GM12878 (cell line): ENCODE measurements at regions not wholly inside any gene's neighbourhood (a gene's known extent, or its start where the extent isn't known, plus 50 kb on each side); places are given as distances from the start of the nearest gene placed in this dataset.

Experiments
- CHD2 ChIP-seq: IDR thresholded peaks from 2 replicates; pipeline ENCODE4 v1.6.1; 2011; ENCODE audit warnings: low read depth, low read length, improper control_type of control experiment, borderline replicate concordance
- EP300 ChIP-seq, 2 experiments: fragments of 150-350 bp in 1 of 2; IDR thresholded peaks; 2 replicates each; pipeline ENCODE4 v1.6.1; 2011 to 2012; ENCODE audit warnings: low read depth in 2 of 2, low read length in 2 of 2, borderline replicate concordance in 1 of 2, improper control_type of control experiment in 1 of 2, inconsistent platforms in 1 of 2; ENCODE audit not compliant: control insufficient read depth in 1 of 2
- HDAC6 ChIP-seq: fragments of 200-600 bp; sonication (generic); IDR thresholded peaks from one replicate; pipeline ENCODE4 v1.8.0; 2017; ENCODE audit warnings: antibody characterized with exemption; ENCODE audit not compliant: unreplicated experiment
- NR2C2 ChIP-seq: IDR thresholded peaks from 2 replicates; pipeline ENCODE4 v1.6.1; 2011; ENCODE audit warnings: borderline replicate concordance, low read depth; ENCODE audit not compliant: control insufficient read depth, insufficient read length
- POLR2A ChIP-seq: IDR thresholded peaks from 2 replicates; pipeline ENCODE4 v1.6.1; 2011; ENCODE audit warnings: low read depth, mild to moderate bottlenecking, low read length
- TCF3 ChIP-seq: IDR thresholded peaks from 2 replicates; pipeline ENCODE4 v1.6.1; 2012; ENCODE audit warnings: low read depth, mild to moderate bottlenecking, low read length, borderline replicate concordance; ENCODE audit not compliant: insufficient read depth
- ZZZ3 ChIP-seq: IDR thresholded peaks from 2 replicates; pipeline ENCODE4 v1.6.1; 2011; ENCODE audit warnings: low read depth; ENCODE audit not compliant: control insufficient read depth, insufficient read length
- TF ChIP-seq, protein P1 (sequence below), 3 experiments: IDR thresholded peaks in 2 of 3; conservative IDR thresholded peaks in 1 of 3; 2 replicates each; pipeline ENCODE4 v1.5.1; 2011; ENCODE audit warnings: low read depth in 3 of 3, low read length in 3 of 3, mild to moderate bottlenecking in 3 of 3, control low read depth in 2 of 3, moderate library complexity in 2 of 3, inconsistent platforms in 1 of 3, mixed read lengths in 1 of 3; ENCODE audit not compliant: control insufficient read depth in 2 of 3, insufficient read depth in 1 of 3; ENCODE audit errors: extremely low read depth in 1 of 3
- TF ChIP-seq, protein P2 (sequence below): IDR thresholded peaks from 2 replicates; pipeline ENCODE4 v1.6.1; 2011; ENCODE audit warnings: borderline replicate concordance, low read depth, mild to moderate bottlenecking, moderate library complexity, low read length; ENCODE audit not compliant: insufficient read depth, poor library complexity, severe bottlenecking
- TF ChIP-seq, protein P3 (sequence below): fragments of 450-650 bp; formaldehyde crosslinking; IDR thresholded peaks from 2 replicates; pipeline ENCODE4 v1.4.0; 2020; ENCODE audit warnings: mild to moderate bottlenecking, moderate library complexity

DNA sequence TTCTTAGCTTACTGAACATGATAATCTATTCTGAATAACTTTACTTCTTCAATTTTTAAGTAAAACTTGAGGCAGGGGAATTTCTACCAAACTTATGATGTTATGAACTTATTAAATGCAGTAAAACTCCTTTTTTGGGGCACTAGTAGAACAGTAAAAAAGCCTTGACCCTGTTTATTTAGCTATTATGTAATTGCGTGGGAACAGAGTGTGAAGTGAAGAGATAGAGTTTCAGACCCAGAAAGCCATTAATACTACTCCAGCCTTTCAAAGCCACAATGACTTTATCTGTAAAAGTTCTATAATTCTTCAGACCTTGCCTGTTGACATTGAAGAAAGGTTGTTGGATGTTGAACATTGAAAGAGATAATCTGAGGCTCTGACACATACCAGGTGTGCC is 638.8 kb upstream of the GRM7 start:
- TF ChIP-seq, protein P1, sequence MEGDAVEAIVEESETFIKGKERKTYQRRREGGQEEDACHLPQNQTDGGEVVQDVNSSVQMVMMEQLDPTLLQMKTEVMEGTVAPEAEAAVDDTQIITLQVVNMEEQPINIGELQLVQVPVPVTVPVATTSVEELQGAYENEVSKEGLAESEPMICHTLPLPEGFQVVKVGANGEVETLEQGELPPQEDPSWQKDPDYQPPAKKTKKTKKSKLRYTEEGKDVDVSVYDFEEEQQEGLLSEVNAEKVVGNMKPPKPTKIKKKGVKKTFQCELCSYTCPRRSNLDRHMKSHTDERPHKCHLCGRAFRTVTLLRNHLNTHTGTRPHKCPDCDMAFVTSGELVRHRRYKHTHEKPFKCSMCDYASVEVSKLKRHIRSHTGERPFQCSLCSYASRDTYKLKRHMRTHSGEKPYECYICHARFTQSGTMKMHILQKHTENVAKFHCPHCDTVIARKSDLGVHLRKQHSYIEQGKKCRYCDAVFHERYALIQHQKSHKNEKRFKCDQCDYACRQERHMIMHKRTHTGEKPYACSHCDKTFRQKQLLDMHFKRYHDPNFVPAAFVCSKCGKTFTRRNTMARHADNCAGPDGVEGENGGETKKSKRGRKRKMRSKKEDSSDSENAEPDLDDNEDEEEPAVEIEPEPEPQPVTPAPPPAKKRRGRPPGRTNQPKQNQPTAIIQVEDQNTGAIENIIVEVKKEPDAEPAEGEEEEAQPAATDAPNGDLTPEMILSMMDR (IDR thresholded peaks at IDR 0.05 in 2 of 3, conservative IDR thresholded peaks at IDR 0.05 in 1 of 3; ENCODE audit: control insufficient read depth in 2 of 3, extremely low read depth in 1 of 3, insufficient read depth in 1 of 3, low read depth in 3 of 3, low read length in 3 of 3) = no peak
- no peak for TF ChIP-seq POLR2A
- TF ChIP-seq HDAC6 = no peak
- TF ChIP-seq EP300 (IDR thresholded peaks at IDR 0.05; ENCODE audit: borderline replicate concordance in 1 of 2, control insufficient read depth in 1 of 2, low read depth in 2 of 2, low read length in 2 of 2) = no peak
- TF ChIP-seq ZZZ3 = no peak
- TF ChIP-seq, protein P2, sequence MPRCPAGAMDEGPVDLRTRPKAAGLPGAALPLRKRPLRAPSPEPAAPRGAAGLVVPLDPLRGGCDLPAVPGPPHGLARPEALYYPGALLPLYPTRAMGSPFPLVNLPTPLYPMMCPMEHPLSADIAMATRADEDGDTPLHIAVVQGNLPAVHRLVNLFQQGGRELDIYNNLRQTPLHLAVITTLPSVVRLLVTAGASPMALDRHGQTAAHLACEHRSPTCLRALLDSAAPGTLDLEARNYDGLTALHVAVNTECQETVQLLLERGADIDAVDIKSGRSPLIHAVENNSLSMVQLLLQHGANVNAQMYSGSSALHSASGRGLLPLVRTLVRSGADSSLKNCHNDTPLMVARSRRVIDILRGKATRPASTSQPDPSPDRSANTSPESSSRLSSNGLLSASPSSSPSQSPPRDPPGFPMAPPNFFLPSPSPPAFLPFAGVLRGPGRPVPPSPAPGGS = no peak
- TF ChIP-seq CHD2 = no peak
- TF ChIP-seq TCF3 = no peak
- TF ChIP-seq, protein P3, sequence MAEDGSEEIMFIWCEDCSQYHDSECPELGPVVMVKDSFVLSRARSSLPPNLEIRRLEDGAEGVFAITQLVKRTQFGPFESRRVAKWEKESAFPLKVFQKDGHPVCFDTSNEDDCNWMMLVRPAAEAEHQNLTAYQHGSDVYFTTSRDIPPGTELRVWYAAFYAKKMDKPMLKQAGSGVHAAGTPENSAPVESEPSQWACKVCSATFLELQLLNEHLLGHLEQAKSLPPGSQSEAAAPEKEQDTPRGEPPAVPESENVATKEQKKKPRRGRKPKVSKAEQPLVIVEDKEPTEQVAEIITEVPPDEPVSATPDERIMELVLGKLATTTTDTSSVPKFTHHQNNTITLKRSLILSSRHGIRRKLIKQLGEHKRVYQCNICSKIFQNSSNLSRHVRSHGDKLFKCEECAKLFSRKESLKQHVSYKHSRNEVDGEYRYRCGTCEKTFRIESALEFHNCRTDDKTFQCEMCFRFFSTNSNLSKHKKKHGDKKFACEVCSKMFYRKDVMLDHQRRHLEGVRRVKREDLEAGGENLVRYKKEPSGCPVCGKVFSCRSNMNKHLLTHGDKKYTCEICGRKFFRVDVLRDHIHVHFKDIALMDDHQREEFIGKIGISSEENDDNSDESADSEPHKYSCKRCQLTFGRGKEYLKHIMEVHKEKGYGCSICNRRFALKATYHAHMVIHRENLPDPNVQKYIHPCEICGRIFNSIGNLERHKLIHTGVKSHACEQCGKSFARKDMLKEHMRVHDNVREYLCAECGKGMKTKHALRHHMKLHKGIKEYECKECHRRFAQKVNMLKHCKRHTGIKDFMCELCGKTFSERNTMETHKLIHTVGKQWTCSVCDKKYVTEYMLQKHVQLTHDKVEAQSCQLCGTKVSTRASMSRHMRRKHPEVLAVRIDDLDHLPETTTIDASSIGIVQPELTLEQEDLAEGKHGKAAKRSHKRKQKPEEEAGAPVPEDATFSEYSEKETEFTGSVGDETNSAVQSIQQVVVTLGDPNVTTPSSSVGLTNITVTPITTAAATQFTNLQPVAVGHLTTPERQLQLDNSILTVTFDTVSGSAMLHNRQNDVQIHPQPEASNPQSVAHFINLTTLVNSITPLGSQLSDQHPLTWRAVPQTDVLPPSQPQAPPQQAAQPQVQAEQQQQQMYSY (CRISPR knock-in tag) = no peak
- TF ChIP-seq NR2C2 = no peak
